GM18861 (cell line): ENCODE measurements at regions not wholly inside any gene's neighbourhood (a gene's known extent, or its start where the extent isn't known, plus 50 kb on each side); places are given as distances from the start of the nearest gene placed in this dataset.

Experiments used
- ATAC-seq: cut with Tn5 transposase; IDR thresholded peaks from one replicate; pipeline ENCODE4 v1.9.1; 2021; ENCODE audit not compliant: unreplicated experiment

DNA sequence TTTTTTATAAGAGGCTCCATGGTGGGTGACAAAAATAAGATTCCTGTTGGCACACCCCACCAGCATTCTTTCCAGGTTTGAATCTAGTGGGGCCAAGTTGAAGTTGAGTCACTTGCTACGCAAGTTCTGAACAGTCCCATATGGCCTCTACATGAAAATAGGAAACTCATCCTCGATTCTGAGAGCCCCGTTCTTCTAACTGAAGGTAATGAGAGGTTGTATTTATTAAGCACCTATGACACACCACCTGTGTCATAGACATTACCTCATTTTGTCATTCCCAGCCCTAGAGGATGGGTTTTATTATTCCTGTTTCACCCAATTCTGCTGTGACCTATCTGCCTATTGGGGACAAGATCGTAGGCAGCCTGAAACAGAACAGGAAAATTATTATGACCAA is 131.7 kb downstream of the ACTL7B start:
- ATAC-seq: no peak

DNA sequence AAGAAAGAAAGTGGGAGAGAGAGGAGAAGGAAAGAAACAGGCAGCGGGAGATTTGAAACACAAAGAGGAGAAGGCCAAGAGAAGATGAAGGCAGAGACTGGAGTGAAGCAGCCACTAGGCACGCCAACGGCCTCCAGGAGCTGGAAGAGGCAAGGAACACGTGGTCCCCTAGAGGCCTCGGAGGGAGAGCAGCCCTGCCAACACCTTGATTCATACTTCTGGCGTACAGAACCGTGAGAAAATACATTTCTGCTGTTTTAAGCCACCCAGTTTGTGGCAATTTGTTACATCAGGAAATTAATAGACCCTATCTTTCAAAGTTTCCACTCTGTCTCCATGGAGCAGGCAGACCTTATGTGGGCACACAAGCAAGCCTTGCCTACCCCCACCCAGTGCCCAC is 133.4 kb downstream of the ACTL7B start:
- ATAC-seq: no peak

DNA sequence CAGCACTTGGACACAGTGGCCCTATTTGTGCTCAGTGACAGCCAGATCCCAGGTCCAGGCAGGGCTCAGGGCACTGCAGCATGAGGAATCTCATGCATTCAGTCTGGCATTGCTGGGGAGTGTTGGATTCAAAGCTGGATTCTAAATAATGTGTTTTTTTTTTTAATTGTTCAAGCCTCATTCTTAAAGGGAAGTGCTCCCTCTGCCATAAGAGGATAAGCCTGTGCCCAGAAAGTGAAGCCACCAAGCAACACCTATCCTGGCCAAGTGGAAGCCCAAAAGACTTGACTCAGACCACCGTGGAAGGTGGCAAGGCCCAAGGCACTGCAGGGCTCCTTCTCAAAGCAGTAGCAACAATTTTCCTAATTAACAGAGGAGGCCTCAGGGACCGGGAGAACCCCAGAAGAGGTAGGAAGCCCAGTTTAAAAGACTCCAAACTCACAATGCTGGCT is 135.6 kb downstream of the ACTL7B start:
- ATAC-seq: no peak

DNA sequence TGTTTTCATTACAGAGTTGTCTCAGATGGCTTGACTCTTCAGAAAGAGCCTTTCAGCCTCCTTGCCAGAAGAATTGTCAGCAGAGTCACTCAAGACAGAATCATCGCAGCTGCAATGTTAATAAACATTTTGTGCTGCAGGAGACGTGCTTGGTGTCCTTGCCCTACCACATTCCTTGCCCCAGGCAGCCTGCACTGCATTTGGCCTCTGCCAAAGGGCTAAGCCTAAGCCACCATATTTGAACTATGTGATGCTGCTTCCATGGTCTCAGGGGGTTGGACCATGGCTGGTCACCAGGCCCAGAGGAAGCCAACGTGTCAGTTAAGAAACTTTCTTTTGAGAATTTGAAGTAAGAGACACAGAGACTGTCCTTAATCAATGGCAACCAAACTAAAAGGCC is 145.4 kb downstream of the ACTL7B start:
- no peak for ATAC-seq

DNA sequence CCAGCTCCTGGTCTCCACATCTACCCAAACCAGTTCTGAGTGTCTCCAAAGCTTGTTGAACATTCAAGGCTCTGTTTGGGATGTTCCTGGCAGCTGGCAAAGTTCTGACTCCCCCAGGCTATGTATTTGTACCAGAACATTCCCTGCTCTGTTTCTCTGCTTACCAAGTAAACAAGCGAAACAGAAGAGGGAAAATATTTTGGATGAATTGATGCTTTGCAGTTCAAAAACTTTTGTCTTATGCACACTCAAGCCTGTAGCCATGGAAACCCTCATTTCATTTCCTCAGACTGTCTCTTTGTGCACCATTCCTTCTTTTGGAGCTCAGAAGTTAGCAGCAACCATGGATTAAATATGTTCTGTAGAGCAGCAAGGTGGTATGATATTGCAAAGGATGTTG is 145.8 kb downstream of the ACTL7B start:
- no peak for ATAC-seq

DNA sequence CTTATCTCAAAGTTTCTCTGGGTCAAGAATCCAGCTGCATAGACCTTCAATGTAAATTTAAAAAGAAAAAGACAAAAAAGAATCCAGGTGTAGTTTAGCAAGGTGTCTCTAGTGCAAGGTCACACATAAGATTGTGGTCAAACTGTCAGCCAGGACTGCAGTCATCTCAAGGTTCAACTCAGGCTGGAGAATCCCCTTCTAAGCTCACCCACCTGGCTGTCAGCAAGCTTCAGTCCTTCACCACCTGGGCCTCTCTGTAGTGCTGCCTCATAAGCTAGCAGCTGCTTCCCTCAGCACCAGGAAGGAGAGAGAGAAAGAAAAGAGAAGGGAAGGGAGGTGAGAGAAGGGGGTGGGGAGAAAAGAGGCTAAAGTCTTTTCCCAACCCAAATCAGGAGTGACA is 146.7 kb downstream of the ACTL7B start:
- no peak for ATAC-seq

DNA sequence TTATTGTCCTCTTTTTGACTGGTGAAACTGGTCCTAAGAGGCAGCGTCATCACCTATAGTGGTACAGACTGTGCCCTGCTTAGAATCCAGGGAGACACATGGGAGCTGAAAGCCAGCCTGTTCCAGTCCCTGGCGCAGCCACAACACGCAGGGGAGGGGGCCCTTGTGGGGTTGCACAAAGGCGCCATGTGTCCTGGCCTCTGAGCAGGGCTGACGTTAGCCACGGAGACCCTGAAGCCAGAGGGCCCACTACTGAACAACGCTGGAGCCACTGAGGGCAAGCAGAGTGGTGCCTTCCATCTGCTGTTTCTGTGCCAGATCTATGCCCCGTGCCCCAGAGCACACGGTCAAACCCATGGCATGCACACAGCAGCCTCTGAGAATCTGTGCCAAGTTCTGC is 147.3 kb downstream of the ACTL7B start:
- ATAC-seq: no peak

DNA sequence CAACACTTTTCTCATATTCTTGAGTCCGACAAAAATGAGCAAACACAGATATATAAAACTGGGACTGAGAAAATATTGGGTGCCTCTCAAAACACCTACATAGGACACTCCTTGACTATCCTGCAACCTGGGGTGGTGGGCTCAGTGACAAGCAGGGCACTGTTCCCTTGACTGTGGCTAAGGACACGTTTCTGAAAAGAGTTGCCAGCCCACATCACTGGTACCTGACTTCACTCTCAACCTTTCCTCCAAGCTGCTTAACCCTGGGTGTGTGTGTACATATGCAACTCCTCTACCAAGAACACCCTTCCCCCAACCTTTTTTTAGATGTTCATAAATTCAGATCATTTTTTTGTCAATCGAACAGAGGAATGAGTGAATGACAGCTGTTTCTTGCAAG is 148.7 kb downstream of the ACTL7B start:
- ATAC-seq: no peak

DNA sequence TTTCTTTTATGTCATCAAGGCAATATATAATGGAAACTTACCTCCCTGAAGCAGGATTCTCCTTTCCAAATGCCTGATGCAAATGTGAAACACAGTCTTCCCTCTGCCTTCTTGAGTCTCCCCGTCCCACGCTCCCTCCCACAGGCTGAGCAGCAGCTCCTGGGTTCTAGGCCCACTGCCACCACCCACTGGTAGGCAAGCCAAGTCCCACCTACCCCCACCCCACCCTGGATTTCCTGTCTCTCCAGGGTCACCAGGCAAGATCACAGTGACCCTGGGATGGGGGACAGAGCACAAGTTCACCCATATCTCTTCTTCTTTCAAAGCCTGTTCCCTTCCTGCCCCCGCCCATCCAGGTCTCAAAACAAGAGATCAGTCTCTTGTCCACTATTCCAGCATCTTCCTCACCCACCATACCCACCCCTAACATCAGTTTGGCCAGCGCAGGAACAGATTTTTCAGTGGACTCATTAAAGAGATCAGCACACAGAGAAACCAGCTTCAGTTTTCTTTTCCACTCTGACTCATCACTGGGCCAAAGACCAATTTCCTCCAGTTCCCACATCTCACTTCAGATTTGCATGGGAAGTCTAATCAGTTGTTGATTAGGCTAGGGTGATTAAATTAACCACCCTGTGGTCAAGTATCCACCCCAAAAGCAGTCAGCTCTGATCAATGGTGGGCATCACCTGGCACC is 151.5 kb downstream of the ACTL7B start:
- no peak for ATAC-seq

DNA sequence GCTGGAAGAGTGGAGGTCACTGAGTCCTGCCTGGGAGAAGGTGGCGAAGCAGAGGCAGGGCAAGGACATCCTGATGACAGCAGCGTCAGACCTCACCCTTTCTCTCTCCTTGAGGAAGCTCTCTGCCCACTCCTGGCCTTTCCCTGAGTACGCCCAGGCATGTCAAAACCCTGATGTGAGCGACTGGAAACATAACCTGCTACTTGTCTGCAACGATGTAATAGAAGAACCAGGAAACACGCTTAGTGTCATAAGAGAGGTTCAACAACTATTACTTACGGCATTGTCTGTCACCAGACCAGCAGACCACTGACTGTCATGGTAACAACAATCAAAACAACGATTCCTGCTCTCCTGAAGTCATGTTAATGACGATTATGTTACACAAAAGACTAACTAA is 152.4 kb downstream of the ACTL7B start:
- no peak for ATAC-seq

DNA sequence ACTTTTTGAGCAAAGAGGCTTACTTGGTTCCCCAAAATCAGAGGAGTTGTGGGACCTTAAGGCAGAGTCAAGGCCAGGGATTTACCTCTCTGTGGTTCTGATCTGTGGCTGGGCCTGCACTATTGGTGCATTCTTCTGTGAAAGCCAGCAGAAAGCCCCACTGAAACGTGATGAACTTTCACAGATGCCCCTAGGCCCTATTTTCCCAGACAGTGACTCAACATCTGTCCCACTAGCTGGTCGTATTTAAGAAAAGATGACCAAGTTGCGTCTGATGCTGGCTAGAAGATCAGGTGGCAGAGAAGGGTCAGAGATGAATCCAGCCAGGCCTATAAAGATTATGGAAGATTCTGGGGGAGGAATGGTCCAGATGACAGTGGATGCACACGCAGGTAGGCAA is 153.1 kb downstream of the ACTL7B start:
- ATAC-seq: no peak

DNA sequence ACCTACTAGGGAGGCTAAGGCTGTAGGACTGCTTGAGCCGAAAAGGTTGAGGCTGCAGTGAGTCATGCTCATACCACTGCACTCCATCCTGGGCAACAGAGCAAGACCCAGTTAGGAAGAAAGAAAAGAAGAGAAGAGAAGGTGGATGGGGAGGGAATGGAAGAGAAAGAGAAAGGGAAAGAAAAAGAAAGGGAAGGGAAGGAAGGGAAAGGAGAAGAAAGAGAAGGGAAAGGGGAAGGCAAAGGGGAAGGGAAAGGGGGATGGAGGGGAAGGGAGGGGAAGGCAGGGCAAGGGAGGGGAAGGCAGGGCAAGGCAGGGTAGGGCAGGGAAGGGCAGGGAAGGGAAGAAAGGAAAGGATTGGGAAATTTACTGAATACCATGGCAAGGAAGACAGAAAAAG is 157.0 kb downstream of the ACTL7B start:
- no peak for ATAC-seq

DNA sequence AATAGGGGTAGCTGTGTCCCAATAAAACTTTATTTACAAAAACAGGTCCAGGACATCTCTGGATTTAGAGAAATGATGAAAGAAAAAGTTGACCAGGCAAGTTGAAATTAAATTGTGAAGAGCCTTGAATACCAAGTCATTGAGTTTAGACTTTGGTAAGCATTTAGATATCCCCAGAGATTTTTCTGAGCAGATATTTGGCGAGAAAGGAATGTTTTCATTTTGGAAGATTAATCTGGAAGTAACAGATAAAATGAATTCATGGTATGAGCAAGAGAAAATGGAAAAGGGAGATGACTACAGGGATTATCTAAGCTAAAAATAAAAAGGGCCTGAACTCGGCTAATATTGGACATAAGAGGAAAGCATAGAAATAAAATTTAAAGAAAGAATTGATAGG is 157.6 kb downstream of the ACTL7B start:
- ATAC-seq: no peak

DNA sequence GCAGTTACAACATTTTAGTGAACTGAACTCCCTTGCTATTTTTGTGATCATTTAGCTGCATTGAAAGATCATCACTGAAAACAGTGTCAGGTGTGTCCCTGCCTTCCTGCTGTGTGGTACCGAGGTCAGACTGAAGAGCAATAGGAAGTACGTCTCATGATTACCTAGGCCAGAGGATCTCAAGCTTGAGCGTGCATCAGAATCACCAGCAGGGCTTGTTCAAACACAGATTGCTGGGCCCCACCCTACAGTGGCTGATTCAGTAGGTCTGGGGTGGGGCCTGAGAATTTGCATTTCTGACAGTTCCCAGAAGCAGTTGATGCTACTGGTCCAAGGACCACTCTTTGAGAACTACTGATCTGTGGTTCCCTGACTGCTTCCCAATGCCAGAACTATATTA is 159.6 kb downstream of the ACTL7B start:
- ATAC-seq: no peak

DNA sequence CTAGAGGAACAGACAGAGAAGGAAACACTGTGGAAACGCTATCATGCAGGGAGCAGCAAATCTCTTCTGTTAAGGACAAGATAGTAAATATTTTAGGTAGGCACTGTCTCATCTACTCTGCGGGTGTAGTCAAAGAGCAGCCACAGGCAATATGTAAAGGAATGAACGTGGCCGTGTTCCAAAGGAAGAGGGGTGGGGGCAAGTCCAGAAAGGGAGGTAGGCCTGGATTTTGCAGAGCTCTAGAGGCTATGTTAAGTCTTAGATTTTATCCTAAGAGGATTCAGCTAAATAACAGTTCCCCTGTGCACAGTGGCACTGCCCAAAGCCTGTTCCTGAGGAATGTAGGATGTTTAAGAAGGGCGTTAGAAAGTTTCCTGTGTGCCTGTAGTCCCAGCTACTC is 161.6 kb downstream of the ACTL7B start:
- ATAC-seq: no peak

DNA sequence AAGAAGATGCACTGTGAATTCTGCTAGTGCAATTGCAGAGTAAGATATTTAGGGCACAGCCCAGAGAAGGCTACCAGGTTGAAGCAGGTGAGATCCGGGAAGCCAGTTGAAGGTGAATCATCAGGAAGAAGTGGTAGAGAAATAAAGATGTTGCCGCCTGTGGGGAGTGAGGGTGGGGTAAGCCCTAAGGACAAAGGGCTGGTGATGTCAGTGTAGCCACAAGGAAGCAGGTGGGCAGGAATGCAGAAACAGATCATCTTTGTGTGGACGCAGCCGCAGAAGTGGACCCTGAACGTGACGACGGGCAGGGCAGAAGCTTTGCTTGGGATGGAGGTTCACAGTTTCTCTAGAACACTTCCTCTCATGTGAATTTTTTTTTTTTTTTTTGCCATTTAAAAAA is 164.2 kb downstream of the ACTL7B start:
- no peak for ATAC-seq

DNA sequence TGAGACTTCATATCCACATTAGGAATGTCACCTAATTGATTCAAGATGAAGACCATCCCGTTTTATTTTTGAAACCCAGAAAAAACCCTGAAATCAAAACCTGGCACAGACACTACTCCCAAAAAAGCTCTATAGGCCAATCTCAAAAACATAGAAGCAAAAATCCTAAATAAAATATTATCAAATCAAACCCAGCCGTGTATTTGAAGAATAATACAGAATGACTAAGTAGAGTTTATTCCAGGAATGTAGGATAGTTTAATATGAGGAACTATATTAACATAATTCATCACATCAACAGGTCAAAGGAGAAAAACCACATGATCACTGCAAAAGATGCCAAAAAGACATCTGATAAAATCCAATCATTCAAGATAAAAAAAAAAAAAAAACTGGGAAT is 167.1 kb downstream of the ACTL7B start:
- ATAC-seq: no peak

DNA sequence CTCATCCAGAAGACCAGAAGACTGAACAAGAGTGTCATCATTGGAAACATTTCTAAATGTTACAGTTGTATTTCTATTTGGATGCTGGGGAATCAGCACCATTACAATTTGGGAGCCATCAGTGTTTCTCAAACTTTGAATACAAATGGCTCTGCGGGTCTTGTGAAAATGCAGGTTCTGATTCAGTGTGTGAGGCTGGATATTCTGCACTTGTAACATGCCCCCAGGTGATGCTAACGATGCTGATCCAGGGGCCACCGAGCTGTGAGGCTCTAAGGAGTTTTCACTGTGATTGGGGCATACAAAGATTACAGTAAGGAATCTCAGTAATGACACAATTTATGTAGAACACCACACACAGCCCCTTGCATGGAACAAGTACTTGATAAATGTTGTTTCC is 167.7 kb downstream of the ACTL7B start:
- ATAC-seq: no peak

DNA sequence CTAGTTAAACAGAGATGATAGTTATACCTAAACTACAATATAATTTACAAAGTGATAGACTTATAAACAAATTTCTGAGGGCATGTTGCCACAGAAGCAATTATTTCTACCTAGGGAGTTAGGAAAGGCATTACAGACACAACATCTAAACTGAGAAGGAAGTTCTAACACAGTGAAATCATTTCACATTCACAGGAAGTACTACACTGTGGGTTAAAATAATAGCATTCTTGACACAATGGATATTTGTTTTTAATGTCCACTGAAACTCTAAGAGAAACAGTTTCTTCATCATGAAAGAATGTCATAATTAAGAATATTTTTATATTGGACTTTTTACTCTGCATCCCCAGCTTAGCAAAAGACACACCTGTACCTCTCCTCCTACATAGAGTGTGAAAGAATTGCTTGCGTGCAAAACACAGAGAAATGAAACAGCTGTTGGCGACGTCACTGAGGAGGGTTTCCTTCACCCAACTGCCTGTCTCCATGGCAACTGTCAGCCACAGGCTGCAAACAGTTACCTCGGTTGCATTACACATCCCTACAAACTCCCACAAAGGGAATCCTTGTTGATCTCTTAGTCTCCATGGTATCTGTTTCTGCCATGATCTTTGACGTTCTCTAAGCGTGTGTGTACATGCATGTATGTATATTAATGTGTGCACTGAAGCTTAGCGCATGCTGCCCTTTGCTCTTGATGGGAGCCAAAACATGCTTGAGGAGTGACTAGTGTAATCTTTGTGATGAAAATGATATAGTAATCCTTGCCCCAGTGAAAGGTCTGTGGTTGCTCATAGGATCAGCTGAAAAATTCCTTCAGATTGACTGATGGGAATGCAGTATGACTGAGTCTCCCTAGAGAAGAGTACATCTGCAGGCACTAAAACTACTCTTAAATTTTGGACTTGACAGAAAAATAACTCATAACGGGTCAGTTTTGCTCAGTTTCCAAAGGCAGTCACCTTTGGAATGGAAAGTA is 168.5 kb downstream of the ACTL7B start:
- no peak for ATAC-seq

DNA sequence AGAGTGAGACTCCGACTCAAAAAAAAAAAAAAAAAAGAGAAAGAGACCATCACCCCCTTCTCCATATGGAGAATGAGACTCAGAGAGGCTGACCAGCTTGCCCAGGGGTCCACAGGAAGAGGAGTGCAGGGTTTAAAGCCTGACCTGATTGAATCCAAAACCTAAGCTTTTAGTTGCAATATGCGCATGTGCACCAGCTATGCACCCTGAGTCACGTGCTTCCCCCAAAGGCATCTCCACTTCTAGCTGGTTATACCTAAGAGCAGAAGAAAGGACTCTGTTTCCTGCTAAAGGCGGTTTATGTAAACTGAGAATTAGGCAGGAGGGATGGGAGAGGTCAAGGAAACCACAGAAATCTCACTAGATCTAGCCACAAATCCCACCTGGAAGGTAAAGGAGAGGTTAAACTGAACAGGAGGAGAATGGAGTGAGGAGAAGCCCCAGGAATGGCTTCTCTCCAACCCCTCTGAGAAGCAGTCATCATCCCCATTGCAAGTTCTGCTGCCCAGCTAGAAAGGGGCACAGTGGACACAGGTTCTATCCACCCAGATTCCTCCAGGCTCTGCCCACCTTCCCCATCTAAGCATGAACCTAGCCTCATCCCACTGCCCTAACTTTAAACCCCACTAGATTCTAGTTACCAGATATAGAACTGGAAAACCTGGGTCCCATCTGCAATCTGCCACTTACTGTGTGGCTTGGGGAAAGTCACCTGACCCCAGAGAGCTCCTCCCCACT is 171.3 kb downstream of the ACTL7B start:
- ATAC-seq: no peak

DNA sequence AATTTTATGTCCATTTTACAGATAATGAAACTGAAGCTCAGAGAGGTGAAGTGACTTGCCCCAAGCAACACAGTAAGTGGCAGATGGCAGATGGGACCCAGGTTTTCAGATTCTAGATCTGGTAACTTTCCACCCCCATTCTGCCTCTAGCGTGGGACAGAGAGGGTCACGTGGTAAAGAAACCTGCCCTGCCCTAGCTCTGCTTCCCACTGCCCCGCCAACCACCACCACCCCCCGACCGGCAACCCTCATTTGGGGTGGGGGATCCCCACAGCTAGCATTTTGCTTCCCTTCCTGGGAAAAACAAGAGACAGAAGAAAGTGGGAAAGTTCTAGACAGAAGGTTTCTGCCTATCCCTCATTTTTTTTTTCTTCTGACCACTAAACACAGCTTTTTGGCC is 172.5 kb downstream of the ACTL7B start:
- ATAC-seq: no peak
